CD4-positive, alpha-beta memory T cell (primary cell): ENCODE measurements at regions not wholly inside any gene's neighbourhood (a gene's known extent, or its start where the extent isn't known, plus 50 kb on each side); places are given as distances from the start of the nearest gene placed in this dataset.
A peak's percentile ranks its signal among the peaks of the same experiment; 100 is the strongest.

Experiments
- CTCF ChIA-PET: fragments of 350-600 bp; sonication (Branson Sonifier 250); formaldehyde crosslinking; loops from one replicate; lab custom pipeline; 2021; ENCODE audit warnings: inconsistent platforms; ENCODE audit not compliant: partially characterized antibody; lab: Charles Lee
- POLR2A ChIA-PET: fragments of 350-600 bp; sonication (Branson Sonifier 250); formaldehyde crosslinking; loops from one replicate; lab custom pipeline; 2021; ENCODE audit not compliant: partially characterized antibody; lab: Charles Lee
- DNase-seq, 5 donors: peaks; one replicate each; pipeline versions ENCODE4 v3.0.0 to v3.0.0-alpha.2; 2020 to 2022; ENCODE audit warnings: mixed read lengths in 1 of 5
- H3K27ac ChIP-seq: one replicate; pipeline ENCODE4 v1.7.0; 2013; ENCODE audit warnings: low read depth, low read length
- H3K27me3 ChIP-seq: 2 replicates; pipeline ENCODE4 v1.7.0; 2013; ENCODE audit warnings: mild to moderate bottlenecking, low read length, moderate library complexity; ENCODE audit not compliant: insufficient read depth
- H3K36me3 ChIP-seq: 2 replicates; pipeline ENCODE4 v1.7.0; 2013; ENCODE audit warnings: mild to moderate bottlenecking, low read length, moderate library complexity; ENCODE audit not compliant: insufficient read depth
- H3K4me1 ChIP-seq: 2 replicates; pipeline ENCODE4 v1.7.0; 2013; ENCODE audit warnings: mild to moderate bottlenecking, low read length, moderate library complexity; ENCODE audit not compliant: insufficient read depth
- H3K4me3 ChIP-seq, 2 donors: one replicate each; pipeline ENCODE4 v1.7.0; 2013; ENCODE audit warnings: low read length in 2 of 2, mild to moderate bottlenecking in 1 of 2
- H3K9me3 ChIP-seq, 2 donors: one replicate each; pipeline ENCODE4 v1.7.0; 2013; ENCODE audit warnings: low read length in 2 of 2, control low read depth in 1 of 2; ENCODE audit not compliant: control insufficient read depth in 1 of 2
- H3K27ac Mint-ChIP-seq, 7 donors: one replicate each; pipeline ENCODE4 v1.8.0; 2020 to 2021; ENCODE audit warnings: mixed read lengths in 7 of 7, mild to moderate bottlenecking in 6 of 7, inconsistent platforms in 3 of 7, moderate library complexity in 3 of 7
- H3K27me3 Mint-ChIP-seq, 2 donors: one replicate each; pipeline ENCODE4 v1.8.0; 2020 to 2021; ENCODE audit warnings: mixed read lengths in 2 of 2
- H3K36me3 Mint-ChIP-seq, 2 donors: one replicate each; pipeline ENCODE4 v1.8.0; 2020 to 2021; ENCODE audit warnings: mixed read lengths in 2 of 2, inconsistent platforms in 1 of 2, mild to moderate bottlenecking in 1 of 2
- H3K4me1 Mint-ChIP-seq, 4 donors: one replicate each; pipeline ENCODE4 v1.8.0; 2020 to 2021; ENCODE audit warnings: mixed read lengths in 4 of 4, mild to moderate bottlenecking in 1 of 4
- H3K4me3 Mint-ChIP-seq, 8 donors: one replicate each; pipeline ENCODE4 v1.8.0; 2020 to 2021; ENCODE audit warnings: mixed read lengths in 8 of 8, mild to moderate bottlenecking in 7 of 8, moderate library complexity in 6 of 8, inconsistent platforms in 3 of 8
- H3K9me3 Mint-ChIP-seq, 8 donors: one replicate each; pipeline ENCODE4 v1.8.0; 2020 to 2021; ENCODE audit warnings: mixed read lengths in 8 of 8, mild to moderate bottlenecking in 5 of 8, inconsistent platforms in 3 of 8, moderate library complexity in 1 of 8
- intact Hi-C: fragments of 100-400 bp; cut with micrococcal nuclease; formaldehyde crosslinking; loops from one replicate; pipeline ENCODE4 v1.15.1; 2023

DNA sequence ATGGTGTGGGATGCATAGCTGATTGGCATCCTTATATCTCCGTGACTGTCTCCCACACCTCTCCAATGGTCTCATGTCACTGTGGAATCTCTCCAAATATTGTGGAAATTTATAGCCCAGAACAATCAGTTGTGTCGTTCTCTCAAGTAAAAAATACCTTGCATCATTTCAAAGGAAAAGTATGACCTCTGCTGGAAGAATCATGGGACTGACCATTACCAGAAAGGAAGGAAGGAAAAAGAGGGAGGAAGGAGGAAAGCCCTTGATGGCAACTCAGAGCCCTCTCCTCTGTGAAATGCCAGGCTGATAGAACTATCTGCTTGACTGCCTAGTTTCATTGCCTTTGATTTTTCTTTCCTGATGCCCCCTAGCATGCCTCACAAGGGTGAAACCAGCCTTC lies 76.3 kb downstream of the FOXI2 start:
- intact Hi-C loops: no loop called here
- Histone ChIP-seq H3K4me3 (no peak overlapping the region), H3K27ac (no peak overlapping the region), H3K9me3 (no peaks in the 10 kb centered on the region), H3K4me1 (no peaks in the 10 kb centered on the region), H3K27me3 (no peaks in the 10 kb centered on the region), H3K36me3 (no peaks in the 10 kb centered on the region)
- Mint-ChIP-seq H3K9me3 (peaks cover 0 to 6% (median under 1%) of the 10 kb centered on the region in 8 donors), H3K36me3 (no peaks in the 10 kb centered on the region), H3K4me3 (no peak overlapping the region), H3K27me3 (peaks cover 4 to 10% of the 10 kb centered on the region in 2 donors), H3K4me1 (no peaks in the 10 kb centered on the region), H3K27ac (no peak overlapping the region)
- POLR2A ChIA-PET: no interaction called here
- CTCF ChIA-PET: no interaction called here
- no peak for DNase-seq

DNA sequence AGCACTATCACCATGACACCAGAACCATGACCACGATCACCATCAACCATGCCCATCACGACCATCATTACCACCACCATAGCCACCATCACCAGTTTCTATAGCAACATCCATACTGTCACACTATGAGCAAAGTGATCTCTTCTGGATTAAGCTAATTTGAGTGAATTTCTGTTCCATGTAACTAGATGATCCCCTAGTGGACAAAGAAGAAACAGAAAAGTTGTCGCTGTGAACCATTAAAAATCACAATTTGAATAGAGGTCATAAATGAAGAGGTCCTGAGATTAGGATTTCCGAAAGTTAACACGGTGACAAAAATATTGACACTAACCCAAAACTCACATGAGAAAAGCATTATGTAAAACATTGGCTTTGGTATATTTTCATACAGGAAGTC lies 77.6 kb downstream of the CLRN3 start:
- H3K9me3 ChIP-seq: no peaks in the 10 kb centered on the region
- H3K36me3 ChIP-seq: no peaks in the 10 kb centered on the region
- H3K27ac Mint-ChIP-seq: no peak overlapping the region
- no peaks in the 10 kb centered on the region for H3K4me1 Mint-ChIP-seq
- no peak overlapping the region for H3K27ac ChIP-seq
- POLR2A ChIA-PET: no interaction called here
- CTCF ChIA-PET: no interaction called here
- H3K4me3 Mint-ChIP-seq: no peak overlapping the region
- no peaks in the 10 kb centered on the region for H3K27me3 ChIP-seq
- H3K27me3 Mint-ChIP-seq: peaks cover 0 to 10% of the 10 kb centered on the region in 2 donors
- H3K4me1 ChIP-seq: no peaks in the 10 kb centered on the region
- intact Hi-C loops: no loop called here
- H3K9me3 Mint-ChIP-seq: peaks cover 0 to 3% (median 0%) of the 10 kb centered on the region in 8 donors
- DNase-seq: no peak
- no peaks in the 10 kb centered on the region for H3K36me3 Mint-ChIP-seq
- no peak overlapping the region for H3K4me3 ChIP-seq

DNA sequence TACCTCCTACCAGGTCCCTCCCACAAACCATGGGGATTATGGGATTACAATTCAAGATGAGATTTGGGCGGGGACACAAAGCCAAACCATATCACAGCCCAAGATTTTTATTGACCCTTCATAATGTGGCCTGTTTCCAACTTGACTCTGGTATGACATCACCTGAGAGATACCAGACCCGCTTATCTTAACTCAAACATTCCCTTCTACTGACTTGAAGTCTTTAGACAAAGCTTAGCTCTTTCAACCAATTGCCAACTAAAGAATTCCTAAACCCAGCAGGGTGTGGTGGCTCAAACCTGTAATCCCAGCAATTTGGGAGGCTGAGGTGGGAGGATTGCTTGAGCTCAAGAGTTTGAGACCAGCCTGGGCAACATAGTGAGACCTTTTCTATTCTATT lies 67.9 kb downstream of the CLRN3 start:
- no peak for DNase-seq
- no peak overlapping the region for H3K4me3 ChIP-seq
- Mint-ChIP-seq H3K4me3 (no peak overlapping the region), H3K4me1 (no peaks in the 10 kb centered on the region), H3K36me3 (peaks cover 0 to 2% of the 10 kb centered on the region in 2 donors), H3K27ac (no peak overlapping the region), H3K9me3 (peaks cover 0 to 10% (median 4%) of the 10 kb centered on the region in 8 donors), H3K27me3 (peaks cover under 1 to 5% of the 10 kb centered on the region in 2 donors)
- no peak overlapping the region for H3K27ac ChIP-seq
- ChIA-PET CTCF (no interaction called here), POLR2A (no interaction called here)
- H3K27me3 ChIP-seq: no peaks in the 10 kb centered on the region
- no peaks in the 10 kb centered on the region for H3K36me3 ChIP-seq
- H3K4me1 ChIP-seq: no peaks in the 10 kb centered on the region
- H3K9me3 ChIP-seq: peaks cover 0 to 5% of the 10 kb centered on the region in 2 donors
- intact Hi-C loops: no loop called here

DNA sequence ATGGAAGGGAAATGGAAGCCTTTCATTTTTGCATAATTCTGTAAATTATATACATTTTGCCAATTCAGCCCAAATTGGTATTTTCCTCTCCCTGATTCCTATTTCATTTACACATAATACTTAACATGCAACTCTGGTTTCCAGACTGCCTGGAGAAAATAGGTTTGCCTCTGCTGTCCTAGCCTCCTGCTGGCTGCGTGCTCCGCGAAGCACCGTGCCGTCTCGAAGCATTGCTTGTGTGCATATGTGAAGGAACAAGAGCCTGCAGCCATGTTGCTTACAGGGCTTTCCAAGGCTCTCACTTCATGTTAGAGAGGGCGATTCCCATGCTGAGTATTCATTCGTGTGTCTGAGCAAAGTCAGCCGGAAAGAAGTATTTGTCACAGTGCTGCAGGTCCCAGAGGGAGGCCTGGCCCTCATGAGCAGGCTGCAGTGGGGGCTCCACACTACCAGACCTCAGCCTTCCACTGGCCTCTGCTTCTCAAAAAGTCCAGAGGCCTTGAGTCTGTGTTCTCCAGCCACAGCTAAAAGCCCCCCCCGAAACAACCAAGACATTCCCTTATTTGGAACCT lies 66.5 kb downstream of the CLRN3 start:
- POLR2A ChIA-PET: no interaction called here
- peaks cover 0 to 10% (median 4%) of the 10 kb centered on the region in 8 donors for H3K9me3 Mint-ChIP-seq
- H3K4me1 Mint-ChIP-seq: no peaks in the 10 kb centered on the region
- CTCF ChIA-PET: no interaction called here
- Histone ChIP-seq H3K9me3 (peaks cover 0 to 5% of the 10 kb centered on the region in 2 donors), H3K4me3 (no peak overlapping the region), H3K27ac (no peak overlapping the region), H3K36me3 (no peaks in the 10 kb centered on the region), H3K4me1 (no peaks in the 10 kb centered on the region), H3K27me3 (no peaks in the 10 kb centered on the region)
- no peak for DNase-seq
- no peak overlapping the region for H3K4me3 Mint-ChIP-seq
- H3K36me3 Mint-ChIP-seq: peaks cover 0 to 2% of the 10 kb centered on the region in 2 donors
- intact Hi-C loops: no loop called here
- H3K27me3 Mint-ChIP-seq: peaks cover 2 to 8% of the 10 kb centered on the region in 2 donors
- H3K27ac Mint-ChIP-seq: peak overlapping the region in 1 of 7 donors; percentile 42

DNA sequence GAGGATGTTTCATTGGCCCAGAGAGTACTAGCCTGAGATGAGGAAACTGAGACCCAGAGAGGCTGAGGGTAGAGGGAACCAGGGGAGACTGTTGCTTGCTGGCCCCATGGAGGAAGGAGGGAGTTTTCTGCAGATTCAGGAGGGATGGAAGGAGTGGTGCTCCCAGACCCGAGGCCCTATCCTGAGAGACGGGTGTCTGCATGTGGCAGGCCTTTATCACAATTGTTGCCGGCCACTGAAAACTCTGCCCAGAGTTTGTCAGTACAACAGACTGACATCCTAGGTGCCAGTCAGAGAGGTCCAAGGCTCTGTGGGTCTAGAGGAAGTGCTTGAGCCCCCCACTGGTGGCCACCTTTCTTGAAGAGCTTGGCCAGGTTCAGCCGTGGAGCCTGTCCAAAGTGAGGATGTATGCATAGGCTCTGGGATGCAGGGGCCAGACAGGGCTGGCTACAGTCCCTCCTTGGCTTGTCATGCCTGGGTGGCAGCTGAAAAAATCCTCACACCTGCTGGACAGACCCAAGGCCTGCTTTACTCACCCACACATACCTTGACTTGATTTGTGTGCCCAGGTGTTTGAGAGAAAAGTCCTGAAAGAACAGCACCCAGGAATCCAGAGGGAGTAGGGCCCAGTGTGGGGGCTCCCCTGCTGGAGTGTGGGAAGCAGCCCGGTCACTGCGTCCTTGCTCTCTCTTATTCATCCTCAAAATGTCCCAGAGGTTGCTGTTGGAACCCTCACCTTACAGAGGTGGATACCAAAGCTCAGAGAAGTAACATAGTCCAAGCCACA lies 65.2 kb downstream of the CLRN3 start:
- H3K27ac ChIP-seq: no peak overlapping the region
- H3K4me1 ChIP-seq: no peaks in the 10 kb centered on the region
- peaks cover 3 to 5% of the 10 kb centered on the region in 2 donors for H3K27me3 Mint-ChIP-seq
- peaks cover 0 to 5% of the 10 kb centered on the region in 2 donors for H3K9me3 ChIP-seq
- no peak overlapping the region for H3K4me3 ChIP-seq
- peaks cover 0 to 10% (median under 1%) of the 10 kb centered on the region in 8 donors for H3K9me3 Mint-ChIP-seq
- H3K27ac Mint-ChIP-seq: no peak overlapping the region
- DNase-seq: no peak
- no peaks in the 10 kb centered on the region for H3K4me1 Mint-ChIP-seq
- intact Hi-C loops: no loop called here
- ChIA-PET POLR2A (no interaction called here), CTCF (no interaction called here)
- H3K27me3 ChIP-seq: no peaks in the 10 kb centered on the region
- no peaks in the 10 kb centered on the region for H3K36me3 ChIP-seq
- H3K4me3 Mint-ChIP-seq: no peak overlapping the region
- no peaks in the 10 kb centered on the region for H3K36me3 Mint-ChIP-seq
